GM12891 (cell line): ENCODE measurements at regions not wholly inside any gene's neighbourhood (a gene's known extent, or its start where the extent isn't known, plus 50 kb on each side); places are given as distances from the start of the nearest gene placed in this dataset.

ENCODE experiments used
- DNase-seq: peaks from one replicate; pipeline ENCODE4 v3.0.0; 2011; ENCODE audit warnings: low spot score; ENCODE audit not compliant: insufficient read length
- FAIRE-seq: peaks from 2 replicates; lab custom pipeline; 2011; peaks lifted over from hg19 to GRCh38; lab: Jason Lieb, UNC
- PAX5 ChIP-seq: IDR thresholded peaks from 2 replicates; pipeline ENCODE4 v1.6.1; 2011; ENCODE audit warnings: low read length, moderate library complexity, mild to moderate bottlenecking; ENCODE audit not compliant: insufficient read depth, severe bottlenecking
- POLR2A ChIP-seq: IDR thresholded peaks from 2 replicates; pipeline ENCODE4 v1.6.1; 2011; ENCODE audit warnings: low read depth, low read length, control low read depth
- POLR2AphosphoS5 ChIP-seq: IDR thresholded peaks from 2 replicates; pipeline ENCODE4 v1.6.1; 2011; ENCODE audit warnings: low read depth, low read length, control low read depth
- POU2F2 ChIP-seq: IDR thresholded peaks from 2 replicates; pipeline ENCODE4 v1.6.1; 2011; ENCODE audit warnings: low read depth, mild to moderate bottlenecking, control low read depth, low read length, moderate library complexity
- SPI1 ChIP-seq: IDR thresholded peaks from 2 replicates; pipeline ENCODE4 v1.6.1; 2011; ENCODE audit warnings: low read depth, low read length, control low read depth
- TAF1 ChIP-seq: IDR thresholded peaks from 2 replicates; pipeline ENCODE4 v1.6.1; 2011; ENCODE audit warnings: low read depth, low read length, control low read depth

- DNase-seq (no peak), FAIRE-seq (no peak)
- TF ChIP-seq POU2F2 (no peak), SPI1 (no peak), POLR2A (no peak), TAF1 (no peak), POLR2AphosphoS5 (no peak), PAX5 (no peak)
These were observed 316.3 kb downstream of the SLC6A15 start for GRCh38 chr12:84596266-84596665.

DNA sequence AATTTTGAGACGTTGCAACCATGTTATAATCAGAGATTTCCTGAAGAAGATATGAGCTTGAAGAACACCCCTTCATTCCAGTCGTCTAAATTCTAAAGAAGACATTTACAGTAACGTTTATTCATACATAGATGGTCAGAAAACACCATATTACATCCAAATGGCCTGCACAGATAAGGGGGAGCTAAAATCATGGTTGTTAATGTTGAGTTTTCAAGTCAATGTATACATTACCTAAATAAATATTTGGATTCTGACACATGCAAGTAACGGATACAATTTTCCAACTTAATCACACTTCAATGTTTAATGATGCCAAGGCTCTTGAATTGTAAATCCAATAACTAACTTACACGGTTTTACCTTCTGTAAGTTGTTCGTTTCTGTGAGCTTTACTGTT, 318.4 kb downstream of the SLC6A15 start:
- FAIRE-seq, result no peak
- TF ChIP-seq SPI1 (no peak), TAF1 (no peak), POLR2AphosphoS5 (no peak), PAX5 (no peak), POU2F2 (no peak), POLR2A (no peak)
- no peak for DNase-seq

- TF ChIP-seq POLR2AphosphoS5 (no peak), POLR2A (no peak), POU2F2 (no peak), SPI1 (no peak), PAX5 (no peak), TAF1 (no peak)
- FAIRE-seq, result no peak
- DNase-seq, result no peak
These were observed 326.7 kb downstream of the SLC6A15 start for GRCh38 chr12:84585776-84586395.

DNA sequence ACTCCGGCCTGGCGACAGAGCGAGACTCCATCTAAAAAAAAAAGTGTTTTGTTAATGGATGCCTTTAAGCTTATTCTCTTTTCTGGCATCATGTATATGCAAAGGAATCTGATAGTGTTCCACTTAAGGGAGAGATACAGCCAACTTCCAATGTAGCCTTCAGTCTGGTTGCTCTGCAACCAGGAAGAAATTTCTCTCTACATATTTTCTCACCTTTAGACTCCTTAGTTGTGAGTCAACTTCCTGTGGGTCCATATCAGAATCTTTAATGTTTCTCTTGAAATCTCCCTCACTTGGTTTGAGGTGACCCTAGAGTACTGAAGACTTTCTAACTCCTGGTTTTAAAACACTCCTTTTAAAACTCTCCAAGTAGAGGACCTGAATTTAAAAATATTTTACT, 340.4 kb downstream of the SLC6A15 start:
- DNase-seq (no peak), FAIRE-seq (no peak)
- TF ChIP-seq POU2F2, result no peak
- TF ChIP-seq PAX5, result no peak
- TF ChIP-seq TAF1, result no peak
- TF ChIP-seq POLR2A, result no peak
- TF ChIP-seq SPI1, result no peak
- no peak for TF ChIP-seq POLR2AphosphoS5

DNA sequence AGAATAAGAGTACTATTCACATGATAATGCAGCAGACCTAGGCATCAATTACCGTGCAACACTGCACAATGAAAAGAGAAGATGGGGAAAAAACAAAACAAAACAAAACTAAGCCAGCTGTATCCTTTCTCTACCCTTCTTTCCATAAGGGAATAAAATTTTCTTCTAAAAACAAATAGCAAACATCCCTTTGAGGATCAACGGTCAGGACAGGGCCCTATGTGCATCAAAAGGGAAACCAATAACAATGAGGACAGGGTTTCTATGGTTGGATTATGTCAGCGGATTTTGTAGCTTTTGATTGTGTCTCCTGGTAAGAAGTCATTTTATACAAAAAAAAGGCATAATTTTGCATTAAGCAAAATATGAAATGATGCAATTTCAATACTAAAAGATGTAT, 350.3 kb downstream of the SLC6A15 start:
- DNase-seq (no peak), FAIRE-seq (no peak)
- no peak for TF ChIP-seq PAX5

- no peak for DNase-seq
- no peak for TF ChIP-seq PAX5
- TF ChIP-seq TAF1, result no peak
- no peak for TF ChIP-seq POLR2A
- no peak for TF ChIP-seq POU2F2
- no peak for TF ChIP-seq SPI1
- no peak for TF ChIP-seq POLR2AphosphoS5
- no peak for FAIRE-seq
These were observed 351.2 kb downstream of the SLC6A15 start for GRCh38 chr12:84561351-84561750.

DNA sequence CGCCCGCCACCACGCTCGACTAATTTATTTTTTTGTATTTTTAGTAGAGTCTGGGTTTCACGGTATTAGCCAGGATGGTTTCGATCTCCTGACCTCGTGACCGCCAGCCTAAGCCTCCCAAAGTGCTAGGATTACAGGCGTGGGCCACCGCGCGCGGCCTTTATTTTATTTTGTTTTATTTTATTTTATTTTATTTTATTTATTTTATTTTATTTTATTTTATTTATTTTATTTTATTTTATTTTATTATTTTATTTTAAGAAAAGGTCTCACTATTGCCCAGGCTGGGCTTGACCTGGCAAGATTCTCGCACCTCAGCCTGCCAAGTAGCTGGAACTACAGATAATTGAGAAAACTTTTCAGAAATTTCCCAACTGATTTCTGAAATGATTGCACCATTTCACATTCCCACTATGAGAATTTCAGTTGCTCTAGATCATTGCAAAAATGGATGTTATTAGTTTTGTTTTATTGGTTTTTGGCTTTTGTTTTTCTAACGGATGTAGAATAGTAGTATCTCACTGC, 358.3 kb downstream of the SLC6A15 start:
- FAIRE-seq, result no peak

DNA sequence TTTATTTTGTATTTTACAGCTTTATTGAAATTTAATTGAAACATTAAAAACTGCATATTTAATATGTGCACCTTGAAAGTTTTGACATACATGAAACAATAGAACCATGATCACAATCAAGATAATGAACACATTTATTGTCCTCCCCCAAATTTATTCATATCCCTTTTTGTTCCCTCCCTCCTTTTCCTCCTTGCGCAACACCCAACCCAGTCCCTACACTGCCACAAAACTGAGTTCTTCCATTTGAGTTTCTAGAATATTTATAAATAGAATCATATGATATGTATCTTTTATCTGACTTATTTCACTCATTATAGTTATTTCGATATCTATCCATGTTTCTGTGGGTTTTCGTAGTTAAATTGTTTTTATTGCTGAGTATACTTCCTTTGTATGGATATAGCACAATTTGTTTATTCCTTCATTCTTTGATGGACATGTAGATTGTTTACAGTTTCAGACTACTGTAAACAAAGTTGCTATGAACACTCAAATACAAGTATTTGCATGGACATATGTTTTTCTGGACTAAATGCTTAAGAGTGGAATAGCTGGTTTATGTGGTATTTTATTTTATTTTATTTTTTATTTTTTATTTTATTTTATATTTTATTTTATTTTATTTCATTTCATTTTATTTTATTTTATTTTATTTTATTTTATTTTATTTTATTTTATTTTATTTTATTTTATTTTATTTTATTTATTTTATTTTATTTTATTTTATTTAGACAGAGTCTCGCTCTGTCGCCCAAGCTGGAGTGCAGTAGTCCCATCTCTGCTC, 359.1 kb downstream of the SLC6A15 start:
- DNase-seq (no peak), FAIRE-seq (no peak)

More for the DNA sequence above, 358.3 kb downstream of the SLC6A15 start:
- no peak for DNase-seq
- TF ChIP-seq SPI1 (no peak), POLR2A (no peak), POLR2AphosphoS5 (no peak), POU2F2 (no peak), TAF1 (no peak), PAX5 (no peak)

DNA sequence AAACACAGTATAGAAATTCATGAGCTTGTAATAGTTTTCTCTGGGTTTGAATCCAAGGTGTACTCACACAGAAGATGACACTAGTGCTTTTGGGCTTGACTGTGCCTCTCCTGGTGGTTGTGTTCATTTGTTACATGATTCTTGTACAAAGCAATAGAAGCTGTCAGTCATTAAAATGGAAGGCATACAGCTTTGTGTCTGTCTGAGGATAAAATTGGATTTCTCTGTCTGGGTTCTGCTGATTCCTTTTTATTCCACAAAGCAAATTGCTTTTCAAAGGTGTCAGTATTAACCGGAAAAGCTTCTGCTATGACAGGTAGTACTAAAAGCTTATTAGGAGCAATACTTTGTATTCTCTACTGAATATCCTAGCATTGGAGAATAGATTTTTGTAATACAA, 361.2 kb downstream of the SLC6A15 start:
- no peak for DNase-seq
- no peak for FAIRE-seq
- no peak for TF ChIP-seq TAF1
- no peak for TF ChIP-seq PAX5
- TF ChIP-seq POLR2AphosphoS5, result no peak
- no peak for TF ChIP-seq SPI1
- TF ChIP-seq POLR2A, result no peak
- TF ChIP-seq POU2F2, result no peak

More for the DNA sequence above, 359.1 kb downstream of the SLC6A15 start:
- TF ChIP-seq TAF1 (no peak), POLR2A (no peak)

- TF ChIP-seq POLR2AphosphoS5 (no peak), PAX5 (no peak), SPI1 (no peak), POLR2A (no peak), POU2F2 (no peak), TAF1 (no peak)
- no peak for DNase-seq
These were observed 362.1 kb downstream of the SLC6A15 start for GRCh38 chr12:84550518-84550917.

More at GRCh38 chr12:84550518-84550917, 362.1 kb downstream of the SLC6A15 start:
- FAIRE-seq, result no peak
